CD4-positive, alpha-beta T cell treated with Interleukin-1 beta for 1 hour (primary cell): ENCODE measurements at regions not wholly inside any gene's neighbourhood (a gene's known extent, or its start where the extent isn't known, plus 50 kb on each side); places are given as distances from the start of the nearest gene placed in this dataset.
A peak's percentile ranks its signal among the peaks of the same experiment; 100 is the strongest.
"Not testable (repeated sequence)": the region's sequence is repeated elsewhere in the genome, so short reads cannot be mapped to it uniquely, and the experiment has no call there.

Source experiments
- DNase-seq, 2 donors: peaks; one replicate each; pipeline ENCODE4 v3.0.0-alpha.2; 2020 to 2022

- no peak for DNase-seq
Observed at GRCh38 chr2:236776695-236777251, 207.1 kb downstream of the ACKR3 start.

- no peak for DNase-seq
Observed at GRCh38 chr2:236777408-236777807, 207.8 kb downstream of the ACKR3 start.

GRCh38 chr2:236781933-236782816 is 212.6 kb downstream of the ACKR3 start:
- DNase-seq, result no peak

DNA sequence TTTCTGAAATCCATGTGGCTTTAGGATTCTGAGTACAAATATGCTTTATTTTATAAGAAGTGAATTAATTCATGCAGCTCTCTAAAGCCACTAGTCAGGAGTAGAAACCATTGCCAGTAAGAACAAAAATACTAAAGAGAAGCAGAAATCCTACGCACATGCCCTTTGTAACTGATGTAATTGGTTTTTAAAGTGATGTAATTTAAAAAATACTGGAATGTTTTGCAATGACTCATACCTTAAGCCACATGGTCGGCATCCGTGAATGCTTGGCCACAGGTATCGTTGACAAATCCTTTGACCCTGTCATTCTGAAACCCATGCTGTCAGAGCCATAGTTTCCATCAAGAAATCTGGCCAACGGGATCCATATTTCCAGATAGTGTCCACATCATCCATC is 213.3 kb downstream of the ACKR3 start:
- DNase-seq, result no peak

DNA sequence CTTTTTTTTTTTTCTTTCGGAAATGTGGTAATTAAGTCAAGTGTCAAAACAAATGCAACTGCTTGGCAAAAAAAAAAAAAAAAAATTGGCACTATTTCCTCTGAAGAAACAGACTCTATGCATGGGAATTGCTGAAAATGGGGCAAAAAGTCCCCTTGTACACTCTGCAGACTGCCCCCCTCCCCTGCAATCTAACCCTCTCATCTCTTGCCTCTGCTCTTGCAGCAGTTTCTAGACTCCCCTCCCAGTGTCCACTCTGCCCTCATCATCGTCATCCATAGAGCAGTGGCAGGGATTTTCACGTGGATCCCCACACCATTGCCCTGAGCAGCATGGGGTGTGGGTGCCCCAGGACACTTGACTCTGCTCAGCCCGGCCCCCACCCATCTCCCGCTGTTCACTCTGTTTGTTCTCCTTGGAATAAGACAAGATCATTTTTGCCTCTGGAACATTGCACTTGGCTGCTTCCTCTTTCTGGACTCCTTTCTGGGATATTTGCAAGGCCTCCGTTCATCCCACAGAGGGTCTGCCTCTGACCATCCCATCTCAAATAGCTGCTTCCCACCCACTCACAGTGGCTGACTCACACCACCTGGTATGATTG is 213.9 kb downstream of the ACKR3 start:
- no peak for DNase-seq

GRCh38 chr2:236785611-236786057 is 216.0 kb downstream of the ACKR3 start:
- no peak for DNase-seq

DNA sequence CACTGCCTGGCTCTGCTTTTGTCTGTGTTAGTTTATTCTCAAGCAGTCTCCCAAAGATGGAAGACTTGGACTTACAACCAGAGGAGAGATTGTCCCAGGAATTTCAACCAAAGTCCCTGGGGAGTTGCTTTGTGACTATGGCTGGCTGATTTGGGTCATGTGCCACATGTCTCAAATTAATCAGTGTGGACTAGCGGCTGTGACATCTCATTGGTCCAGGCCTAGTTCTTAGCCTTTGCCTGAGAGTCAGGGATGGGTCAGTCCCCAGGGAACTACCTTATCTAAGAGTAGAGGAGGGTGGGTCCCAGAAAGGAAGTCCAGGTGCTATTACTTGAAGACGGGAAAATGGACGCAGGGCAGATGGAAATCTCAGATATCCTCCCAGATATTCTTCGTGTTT is 217.1 kb downstream of the ACKR3 start:
- DNase-seq, result no peak

GRCh38 chr2:236787376-236787775 is 217.8 kb downstream of the ACKR3 start:
- DNase-seq, result not testable (repeated sequence)

DNA sequence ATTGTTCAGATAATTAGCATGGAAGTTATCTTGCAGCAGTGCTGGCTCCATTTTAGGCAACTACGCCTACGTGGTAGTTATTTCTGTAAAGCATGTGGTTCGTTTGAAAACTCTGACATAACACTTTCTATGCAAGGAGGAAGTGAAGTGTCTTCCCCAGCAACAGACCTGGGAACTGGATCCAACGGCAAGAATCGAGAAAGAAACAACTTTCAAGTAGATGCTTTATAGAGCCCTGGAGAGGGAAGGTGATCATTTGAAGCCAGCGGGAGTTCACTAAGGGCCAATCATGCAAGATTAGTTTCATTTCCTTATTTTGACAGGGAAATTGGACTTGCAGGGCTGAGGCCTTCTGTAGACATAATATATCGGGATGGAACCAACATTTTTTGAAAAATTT is 218.3 kb downstream of the ACKR3 start:
- peak; percentile 2 to 32 for DNase-seq

DNA sequence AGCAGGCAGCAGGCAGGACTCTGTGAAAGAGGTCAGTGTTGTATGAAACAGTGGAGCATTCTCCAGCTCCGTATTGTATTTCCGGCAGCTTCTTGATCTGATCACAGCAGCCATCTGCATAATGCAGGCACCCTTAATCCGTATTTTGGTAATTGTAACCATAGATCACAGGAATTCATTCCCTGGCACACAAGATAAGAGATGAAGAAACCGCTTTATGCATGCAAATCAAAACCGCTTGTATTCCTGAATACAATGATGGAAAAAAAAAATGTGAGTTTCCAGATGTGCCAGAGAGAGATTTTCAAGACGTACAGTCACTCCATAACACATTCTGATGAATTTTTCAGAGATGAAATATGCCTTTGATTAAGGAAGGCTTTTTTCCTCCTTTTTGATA is 221.3 kb downstream of the ACKR3 start:
- DNase-seq, result no peak

DNA sequence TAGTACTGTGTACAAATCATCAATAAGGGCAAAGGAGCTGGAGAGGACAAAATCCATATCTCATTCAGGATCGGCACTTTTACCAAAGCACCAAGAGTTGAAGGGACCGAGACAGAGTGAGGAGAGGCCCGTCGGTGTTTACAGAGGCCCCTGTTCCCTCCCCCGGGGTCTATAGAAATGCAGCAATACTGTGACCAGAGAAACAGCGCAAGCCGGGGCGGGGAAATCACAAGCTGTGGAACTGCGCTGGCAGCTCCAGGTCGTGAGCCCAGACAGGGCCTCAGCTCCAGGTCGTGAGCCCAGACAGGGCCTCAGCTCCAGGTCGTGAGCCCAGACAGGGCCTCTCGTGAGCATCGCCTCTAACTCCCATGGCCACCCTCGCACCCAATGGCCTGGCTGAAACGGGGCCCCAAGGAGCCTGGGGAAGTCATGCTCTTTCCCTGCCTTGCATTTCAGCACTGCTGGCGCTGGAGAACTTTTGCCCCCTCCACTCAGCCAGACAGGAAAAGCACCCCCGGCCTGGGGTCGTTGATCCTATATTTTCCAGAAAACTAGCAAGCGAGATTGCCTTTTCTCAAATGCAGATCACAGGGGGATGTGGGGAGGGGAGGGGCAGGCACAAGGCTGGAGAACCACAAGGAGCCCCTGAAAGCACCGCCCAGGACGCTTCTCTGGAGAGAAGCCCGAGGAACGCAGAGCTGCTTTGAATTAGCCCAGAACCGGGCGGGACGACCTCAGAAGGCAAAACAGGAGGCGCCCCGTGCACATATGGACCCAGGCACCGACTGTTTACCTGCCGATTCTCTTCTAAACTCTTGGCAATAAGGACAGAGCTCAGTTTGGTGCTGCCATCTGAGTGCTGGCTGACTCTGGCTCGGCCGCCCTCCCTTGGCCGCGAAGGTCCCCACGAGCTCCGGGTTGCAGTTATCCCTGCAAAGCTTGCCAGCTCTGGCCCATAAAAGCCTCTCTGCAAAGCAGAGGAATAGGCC is 223.7 kb downstream of the ACKR3 start:
- no peak for DNase-seq

DNA sequence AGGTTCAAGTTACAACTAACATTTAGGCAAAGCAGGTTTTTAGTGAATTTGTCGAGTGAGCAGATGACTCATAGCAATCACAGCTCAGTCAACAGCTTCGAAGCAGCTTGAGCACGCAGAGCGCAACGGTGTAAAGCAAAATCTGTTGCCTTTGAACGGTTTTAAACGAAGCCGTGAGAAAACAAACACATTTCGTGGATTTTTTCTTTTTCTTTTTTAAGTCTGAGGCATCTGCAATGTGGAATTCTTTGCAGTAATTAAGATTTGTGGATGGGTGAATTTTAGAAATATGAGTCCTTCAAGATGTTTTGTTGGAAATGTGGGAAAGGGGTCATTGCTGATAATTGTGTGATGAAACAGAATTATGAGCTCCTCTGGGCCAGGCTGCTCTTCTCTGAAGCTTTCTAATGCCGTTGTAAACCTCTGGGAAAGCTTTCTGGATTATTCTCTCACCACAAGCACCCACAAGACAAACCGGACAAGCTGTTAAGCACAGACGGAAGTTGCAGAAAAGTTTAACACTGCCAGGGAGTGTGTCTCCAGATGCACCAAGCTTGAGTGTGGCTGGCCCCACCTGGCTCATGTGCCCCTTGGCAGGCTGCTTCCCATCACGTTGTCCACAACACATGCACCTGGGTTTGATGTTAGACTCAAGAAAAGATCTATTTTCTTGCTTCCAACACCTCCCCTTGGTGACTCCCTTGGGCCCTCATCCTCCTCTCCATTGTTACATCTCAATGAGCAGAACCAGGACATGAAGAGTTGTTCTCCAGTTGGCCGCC is 224.7 kb downstream of the ACKR3 start:
- no peak for DNase-seq

GRCh38 chr2:236795169-236795860 is 225.7 kb downstream of the ACKR3 start:
- DNase-seq, result no peak

GRCh38 chr2:236795861-236796219 is 226.2 kb downstream of the ACKR3 start:
- no peak for DNase-seq

DNA sequence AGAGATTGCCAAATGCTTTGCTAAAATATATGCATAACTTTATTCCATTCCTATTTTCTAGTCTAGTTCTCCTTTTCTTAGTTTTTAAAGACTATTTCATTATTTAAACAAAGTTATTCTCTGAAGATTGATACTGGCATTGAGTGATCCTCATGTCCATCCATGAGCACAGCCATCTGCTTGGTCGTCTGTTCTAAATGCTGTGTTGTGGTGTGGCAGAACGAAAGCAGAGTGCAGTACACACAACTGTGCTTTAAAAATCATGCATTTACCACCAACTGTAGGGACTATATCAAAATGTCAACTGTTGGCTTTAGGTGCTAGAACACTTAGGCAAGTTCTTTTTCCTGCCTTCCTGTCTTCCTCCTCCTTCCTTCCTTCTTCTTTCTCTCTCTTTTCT is 226.6 kb downstream of the ACKR3 start:
- no peak for DNase-seq

DNA sequence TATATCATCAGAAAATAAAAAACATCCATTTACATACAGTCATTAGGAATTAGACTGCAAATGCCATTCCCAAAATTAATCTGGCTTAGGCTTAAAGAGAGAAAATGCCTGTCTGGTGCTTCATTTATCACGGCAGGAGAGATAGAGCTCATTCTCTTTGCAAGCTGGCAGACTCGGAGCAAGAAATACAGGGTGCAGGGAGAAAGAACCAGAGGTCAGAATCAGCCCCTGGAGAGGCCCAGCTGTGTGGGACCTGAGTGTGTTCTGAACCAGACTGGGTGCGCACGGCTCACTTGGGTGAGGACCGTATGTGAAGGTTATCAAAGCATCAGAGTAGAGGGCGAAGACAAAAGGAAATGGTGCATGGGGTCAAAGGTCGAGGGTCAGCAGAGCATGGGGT is 227.8 kb downstream of the ACKR3 start:
- DNase-seq, result no peak

DNA sequence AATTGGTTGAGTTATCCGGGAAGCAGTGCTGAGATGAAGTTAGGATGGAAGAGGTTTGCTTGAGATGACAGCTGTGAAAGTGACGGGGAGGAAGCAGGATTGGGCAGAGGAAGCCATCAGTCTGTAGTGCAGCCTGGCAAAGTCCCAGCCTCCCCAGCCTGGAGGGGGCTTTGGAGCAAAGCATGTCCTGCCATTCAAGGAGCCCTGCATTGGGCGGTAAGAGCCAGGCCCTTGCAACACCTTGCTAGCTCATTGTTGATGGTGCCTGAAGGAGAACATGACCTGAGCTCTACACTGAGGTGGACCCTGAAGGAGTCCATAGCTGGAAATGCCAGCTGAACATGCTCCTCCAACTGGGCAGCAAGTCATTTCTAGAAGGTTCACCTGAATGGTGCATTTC is 228.9 kb downstream of the ACKR3 start:
- no peak for DNase-seq

GRCh38 chr2:236799391-236800026 is 229.9 kb downstream of the ACKR3 start:
- no peak for DNase-seq

DNA sequence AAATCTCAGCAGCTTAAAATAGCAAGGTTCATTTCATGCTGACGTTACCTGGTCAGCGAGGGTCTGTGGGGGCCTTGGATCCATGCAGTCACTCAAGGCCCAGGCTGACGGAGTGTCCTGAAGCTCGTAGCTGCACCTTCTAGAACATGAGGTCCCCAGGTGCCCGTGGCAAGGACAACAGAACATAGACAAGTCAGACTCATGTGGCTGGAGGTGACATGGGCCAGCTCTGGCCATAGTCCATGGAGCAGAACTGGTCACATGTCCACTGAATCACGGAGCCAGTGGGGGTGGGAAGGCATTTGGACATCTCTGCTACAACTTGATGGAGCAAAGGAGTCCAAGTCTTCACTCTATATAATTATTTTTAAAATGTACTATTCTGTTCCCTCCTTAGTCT is 233.2 kb downstream of the ACKR3 start:
- no peak for DNase-seq

- DNase-seq, result no peak
Observed at GRCh38 chr2:236803621-236804020, 234.0 kb downstream of the ACKR3 start.
